Pancreas (tissue), 10 donors: ENCODE measurements at regions not wholly inside any gene's neighbourhood (a gene's known extent, or its start where the extent isn't known, plus 50 kb on each side); places are given as distances from the start of the nearest gene placed in this dataset.
A peak's percentile ranks its signal among the peaks of the same experiment; 100 is the strongest.

Experiments used
- ATAC-seq, 4 donors: fragments of 200-7000 bp; cut with Tn5 transposase; one replicate each; pipeline versions ENCODE4 v1.8.0 to v1.9.1; 2020; ENCODE audit warnings: mild to moderate bottlenecking in 4 of 4, moderate library complexity in 4 of 4
- DNase-seq, 6 donors: peaks; one replicate each; pipeline ENCODE4 v3.0.0-alpha.2; 2020
- FAIRE-seq: peaks from 2 replicates; lab custom pipeline; 2012; peaks lifted over from hg19 to GRCh38; lab: Jason Lieb, UNC
- H3K27ac ChIP-seq, 4 donors: fragments of 200-600 bp; sonication (generic); 1 replicate in 3 of 4; 2 replicates in 1 of 4; pipeline versions ENCODE4 v1.5.0 to v1.8.0; 2020
- H3K27me3 ChIP-seq, 4 donors: fragments of 200-600 bp; one replicate each; pipeline ENCODE4 v1.8.0; 2021
- H3K36me3 ChIP-seq, 3 donors: fragments of 200-600 bp; sonication (generic) in 1 of 3; one replicate each; pipeline versions ENCODE4 v1.5.0 to v1.8.0; 2020 to 2021
- H3K4me1 ChIP-seq, 3 donors: fragments of 200-600 bp; one replicate each; pipeline ENCODE4 v1.8.0; 2021
- H3K4me3 ChIP-seq, 4 donors: fragments of 200-600 bp; sonication (generic) in 2 of 4; one replicate each; pipeline versions ENCODE4 v1.5.0 to v1.8.0; 2020 to 2021
- H3K9me3 ChIP-seq, 4 donors: fragments of 200-600 bp; one replicate each; pipeline ENCODE4 v1.8.0; 2021
- CTCF ChIP-seq, 4 donors: fragments of 200-600 bp; sonication (generic) in 3 of 4; IDR thresholded peaks; one replicate each; pipeline versions ENCODE4 v1.5.0 to v1.8.0; 2021; ENCODE audit warnings: antibody characterized with exemption in 4 of 4
- whole genome bisulfite sequencing, 2 donors: extraction: QIAGEN DNeasy Blood & Tissue Kit; methylation state at CpG; one replicate each; pipeline ENCODE4 v1.1.7; 2013; 5-methylcytosine and 5-hydroxymethylcytosine counted together
- intact Hi-C, 3 donors: fragments of 100-400 bp; cut with DNase I; formaldehyde crosslinking; loops; one replicate each; pipeline versions ENCODE4 v1.11.1 to v1.14.2; 2022
- donor health status: healthy with polysubstance abuse.
- donor health status: DM: no; HTN: no; CAD: no; lungs with moderate emphysema.
- donor health status: DM: no; HTN: no; CAD: no.
- donor health status: control.
- donor health status: control.
- donor health status: Bipolar disorder and iron deficiency.
- donor health status: DM: yes; HTN: yes; CAD: no.
- donor health status: DM: no; HTN: no; CAD: no.
- donor health status: DM: no; HTN: no; CAD: no.
- donor health status: DM: yes; HTN: yes; CAD: no.

GRCh38 chr6:141364232-141364631, 768.5 kb upstream of the GJE1 start:
- H3K4me1 ChIP-seq: no peaks in the 10 kb centered on the region
- FAIRE-seq (no peak), DNase-seq (no peak), ATAC-seq (no peak)
- no peak for TF ChIP-seq CTCF (IDR thresholded peaks at IDR 0.05)
- H3K4me3 ChIP-seq: no peak overlapping the region
- H3K9me3 ChIP-seq: no peaks in the 10 kb centered on the region
- intact Hi-C loops: no loop called here
- 53 to 64% methylated on average over 2 of the region's 2 CpGs for WGBS, 2 donors
- no peak overlapping the region for H3K27ac ChIP-seq
- H3K36me3 ChIP-seq: no peaks in the 10 kb centered on the region
- no peaks in the 10 kb centered on the region for H3K27me3 ChIP-seq

GRCh38 chr6:141361559-141361958, 771.2 kb upstream of the GJE1 start:
- ATAC-seq: no peak
- intact Hi-C loops: no loop called here
- H3K36me3 ChIP-seq: no peaks in the 10 kb centered on the region
- no peak for DNase-seq
- H3K9me3 ChIP-seq: no peaks in the 10 kb centered on the region
- H3K4me1 ChIP-seq: no peaks in the 10 kb centered on the region
- FAIRE-seq: no peak
- no peak overlapping the region for H3K4me3 ChIP-seq
- no peaks in the 10 kb centered on the region for H3K27me3 ChIP-seq
- TF ChIP-seq CTCF (IDR thresholded peaks at IDR 0.05): no peak
- no peak overlapping the region for H3K27ac ChIP-seq
- WGBS, 2 donors: 42 to 44% methylated on average over 1 of the region's 1 CpG

GRCh38 chr6:141359953-141360352, 772.8 kb upstream of the GJE1 start:
- H3K4me1 ChIP-seq: no peaks in the 10 kb centered on the region
- no peaks in the 10 kb centered on the region for H3K27me3 ChIP-seq
- FAIRE-seq: no peak
- H3K27ac ChIP-seq: no peak overlapping the region
- TF ChIP-seq CTCF (IDR thresholded peaks at IDR 0.05): no peak
- H3K9me3 ChIP-seq: no peaks in the 10 kb centered on the region
- 44 to 51% methylated on average over 5 of the region's 5 CpGs for WGBS, 2 donors
- intact Hi-C loops: no loop called here
- no peak overlapping the region for H3K4me3 ChIP-seq
- peak in 2 of 4 donors; percentile 56 to 68 for ATAC-seq
- no peak for DNase-seq
- no peaks in the 10 kb centered on the region for H3K36me3 ChIP-seq

GRCh38 chr6:141354191-141354955, 778.4 kb upstream of the GJE1 start:
- ATAC-seq (no peak), DNase-seq (no peak), FAIRE-seq (no peak)
- intact Hi-C loops: no loop called here
- TF ChIP-seq CTCF (IDR thresholded peaks at IDR 0.05): no peak
- Histone ChIP-seq H3K27me3 (no peaks in the 10 kb centered on the region), H3K27ac (no peak overlapping the region), H3K4me1 (no peaks in the 10 kb centered on the region), H3K4me3 (no peak overlapping the region), H3K36me3 (no peaks in the 10 kb centered on the region), H3K9me3 (no peaks in the 10 kb centered on the region)
- WGBS, 2 donors: 68 to 86% methylated on average over 4 of the region's 4 CpGs

- 52 to 63% methylated on average over 1 of the region's 1 CpG for WGBS, 2 donors
- FAIRE-seq: no peak
- Histone ChIP-seq H3K36me3 (no peaks in the 10 kb centered on the region), H3K27ac (no peak overlapping the region), H3K4me1 (no peaks in the 10 kb centered on the region), H3K9me3 (no peaks in the 10 kb centered on the region), H3K4me3 (no peak overlapping the region), H3K27me3 (no peaks in the 10 kb centered on the region)
- no peak for TF ChIP-seq CTCF (IDR thresholded peaks at IDR 0.05)
- intact Hi-C loops: no loop called here
- no peak for DNase-seq
- ATAC-seq: no peak
Observed at GRCh38 chr6:141351721-141352120, 781.0 kb upstream of the GJE1 start.
